NCI-H2171 (cell line): ENCODE measurements at regions not wholly inside any gene's neighbourhood (a gene's known extent, or its start where the extent isn't known, plus 50 kb on each side); places are given as distances from the start of the nearest gene placed in this dataset.
"Not testable (repeated sequence)": the region's sequence is repeated elsewhere in the genome, so short reads cannot be mapped to it uniquely, and the experiment has no call there.

Experiments
- DNase-seq: peaks from one replicate; lab custom pipeline; 2025; lab: John Stamatoyannopoulos, UW

DNA sequence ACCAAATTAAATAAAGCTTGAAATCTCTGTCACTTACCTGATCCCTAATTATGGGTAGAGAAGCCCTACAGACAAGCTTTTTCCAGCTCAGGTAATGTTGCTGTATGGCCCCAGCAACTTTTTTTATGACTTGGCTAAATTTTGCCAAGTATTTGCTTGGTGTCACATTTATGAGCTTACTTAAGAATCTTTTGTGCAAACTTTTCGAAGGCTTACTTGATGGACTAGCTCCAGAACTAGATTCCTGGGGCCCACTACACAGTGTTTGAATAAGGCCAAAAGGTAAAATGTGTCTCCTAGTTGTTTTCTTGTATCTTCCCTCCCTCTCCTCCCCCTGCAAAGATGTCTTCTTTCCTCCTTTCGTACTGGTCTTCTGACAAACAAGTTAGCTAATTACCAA, 257.9 kb downstream of the OSR1 start:
- no peak for DNase-seq

DNA sequence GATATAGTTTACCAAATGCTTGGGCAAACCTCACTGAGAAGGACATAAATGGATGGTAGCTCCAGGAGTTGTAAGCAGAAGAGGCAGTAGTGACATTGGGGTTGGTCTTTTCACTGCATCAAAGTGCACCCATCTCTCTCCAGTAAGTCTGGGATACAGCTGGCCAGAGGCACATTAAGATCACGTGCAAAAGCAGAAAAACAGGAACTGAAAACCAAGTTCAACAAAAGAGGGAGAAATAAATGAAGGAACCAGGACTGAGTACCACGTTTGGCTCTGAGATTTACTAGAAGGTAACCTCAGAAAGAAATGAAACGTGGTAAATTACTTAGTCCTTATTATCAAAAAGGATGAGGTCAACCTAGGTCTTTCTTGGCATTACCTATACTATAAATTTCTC, 259.2 kb downstream of the OSR1 start:
- DNase-seq: no peak

- DNase-seq: no peak
Observed at GRCh38 chr2:19098467-19099160, 259.8 kb downstream of the OSR1 start.

- DNase-seq: not testable (repeated sequence)
Observed at GRCh38 chr2:19089476-19089875, 268.9 kb downstream of the OSR1 start.

DNA sequence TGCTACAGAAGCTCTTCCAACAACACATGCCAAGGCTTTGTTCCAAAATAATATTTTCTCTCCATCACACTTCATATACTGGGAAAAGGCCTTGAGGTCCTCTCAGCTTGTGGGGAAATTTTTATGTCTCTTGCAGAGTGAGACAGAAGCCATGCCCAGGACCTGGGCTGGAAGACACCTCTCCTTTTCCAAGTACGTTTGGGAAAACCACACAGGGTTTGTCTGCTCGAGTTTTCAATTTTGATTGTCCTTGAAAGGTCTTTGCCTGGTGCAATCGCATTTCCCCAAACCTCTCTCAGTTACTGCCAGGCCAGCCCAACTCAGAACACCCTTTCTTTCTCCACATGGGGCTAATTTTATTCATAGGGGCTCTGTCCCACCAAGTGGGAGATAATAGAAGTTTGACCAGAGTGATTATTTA, 272.2 kb downstream of the OSR1 start:
- no peak for DNase-seq

- DNase-seq: no peak
Observed at GRCh38 chr2:19078709-19079108, 279.7 kb downstream of the OSR1 start.

GRCh38 chr2:19073522-19073921, 284.9 kb downstream of the OSR1 start:
- no peak for DNase-seq

GRCh38 chr2:19072161-19072560, 286.3 kb downstream of the OSR1 start:
- no peak for DNase-seq

DNA sequence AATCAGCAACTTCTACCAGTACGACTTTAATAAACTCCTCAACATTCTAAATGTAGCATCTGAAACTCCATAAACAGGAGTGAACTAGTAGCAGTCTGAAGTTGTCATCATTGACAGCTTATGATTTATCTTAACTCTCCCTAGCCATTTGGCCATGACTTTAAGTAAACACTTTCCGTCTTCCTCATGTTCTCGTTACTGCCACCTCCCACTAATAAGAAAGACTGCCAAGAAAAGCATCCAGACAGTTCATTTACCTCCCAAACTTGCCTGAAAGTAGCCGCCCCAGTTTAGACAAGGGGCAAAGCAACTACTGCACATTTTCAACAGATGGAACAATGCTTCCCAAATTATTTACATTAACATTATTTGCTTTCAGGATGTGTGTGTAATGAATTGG, 287.5 kb downstream of the OSR1 start:
- no peak for DNase-seq

GRCh38 chr2:19068206-19068605, 290.2 kb downstream of the OSR1 start:
- DNase-seq: no peak

GRCh38 chr2:19062370-19062769, 296.1 kb downstream of the OSR1 start:
- DNase-seq: no peak

DNA sequence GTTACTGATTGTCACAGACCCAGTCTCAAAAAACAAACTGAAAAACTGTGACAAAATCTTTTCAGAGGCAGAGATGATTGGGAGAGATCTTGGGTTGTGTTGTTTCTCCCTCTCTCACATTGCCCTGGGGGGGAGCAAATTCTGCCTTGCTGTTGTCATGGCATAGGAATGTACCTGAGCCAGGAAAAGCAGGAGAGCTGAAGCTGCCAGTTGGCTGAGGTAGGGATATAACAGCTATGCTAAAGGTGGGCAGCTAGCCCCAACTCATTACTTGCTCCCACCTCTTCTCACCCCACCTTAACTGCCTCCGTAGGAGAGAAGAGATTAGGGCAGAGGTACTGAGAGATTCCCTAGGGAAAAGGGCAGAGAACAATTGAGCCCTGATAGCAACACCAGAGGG, 299.3 kb downstream of the OSR1 start:
- no peak for DNase-seq

GRCh38 chr2:19051203-19051831, 307.1 kb downstream of the OSR1 start:
- no peak for DNase-seq

DNA sequence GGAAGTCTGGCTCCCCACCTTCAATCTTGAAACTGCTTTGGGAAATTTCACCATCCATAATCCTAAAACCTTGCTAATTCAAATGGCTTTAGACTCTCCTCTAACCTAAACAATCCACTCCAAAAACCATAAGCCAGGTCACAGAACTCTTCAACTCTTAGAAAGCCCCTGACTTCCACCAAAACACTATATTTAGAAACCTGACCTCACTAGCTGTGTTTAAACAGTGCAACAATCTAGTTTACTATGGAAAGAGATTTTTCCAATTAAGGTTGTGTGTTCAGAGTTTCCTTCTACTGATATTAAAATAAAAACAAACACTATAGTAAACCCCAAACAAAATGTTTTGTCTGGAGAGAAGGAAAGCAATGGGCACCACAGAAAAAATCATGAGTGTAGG, 308.1 kb downstream of the OSR1 start:
- no peak for DNase-seq

DNA sequence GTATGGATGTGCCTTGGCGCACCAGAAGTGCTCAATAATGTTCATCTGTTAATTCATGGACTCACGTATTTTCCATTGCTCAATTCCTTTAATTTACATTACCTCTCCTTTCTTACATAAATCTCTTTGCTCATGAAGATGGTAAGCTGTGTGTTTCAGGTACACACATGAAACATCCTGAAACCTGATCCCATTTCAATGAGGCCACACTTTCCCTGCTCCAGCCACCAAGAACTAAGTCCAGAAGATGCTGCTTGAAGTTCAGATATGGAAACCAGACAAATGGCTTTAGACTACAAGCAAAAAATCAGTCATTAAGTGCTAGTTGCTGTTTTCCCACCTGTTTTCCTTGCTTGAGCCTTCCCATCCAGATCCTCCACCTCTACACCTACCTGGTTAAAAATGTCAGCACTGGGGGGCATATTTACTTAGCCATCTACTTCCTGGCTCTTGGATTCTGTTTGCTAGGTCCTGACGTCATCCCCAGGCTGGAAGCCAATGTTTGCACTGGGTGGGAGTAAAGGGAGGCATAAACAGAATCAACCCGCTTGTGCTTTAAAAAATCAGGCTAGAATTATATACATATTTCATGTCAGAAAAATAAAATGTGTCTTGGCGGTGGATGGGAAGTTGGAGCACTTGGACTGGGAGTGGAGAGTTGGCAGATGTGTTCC, 309.7 kb downstream of the OSR1 start:
- DNase-seq: no peak

DNA sequence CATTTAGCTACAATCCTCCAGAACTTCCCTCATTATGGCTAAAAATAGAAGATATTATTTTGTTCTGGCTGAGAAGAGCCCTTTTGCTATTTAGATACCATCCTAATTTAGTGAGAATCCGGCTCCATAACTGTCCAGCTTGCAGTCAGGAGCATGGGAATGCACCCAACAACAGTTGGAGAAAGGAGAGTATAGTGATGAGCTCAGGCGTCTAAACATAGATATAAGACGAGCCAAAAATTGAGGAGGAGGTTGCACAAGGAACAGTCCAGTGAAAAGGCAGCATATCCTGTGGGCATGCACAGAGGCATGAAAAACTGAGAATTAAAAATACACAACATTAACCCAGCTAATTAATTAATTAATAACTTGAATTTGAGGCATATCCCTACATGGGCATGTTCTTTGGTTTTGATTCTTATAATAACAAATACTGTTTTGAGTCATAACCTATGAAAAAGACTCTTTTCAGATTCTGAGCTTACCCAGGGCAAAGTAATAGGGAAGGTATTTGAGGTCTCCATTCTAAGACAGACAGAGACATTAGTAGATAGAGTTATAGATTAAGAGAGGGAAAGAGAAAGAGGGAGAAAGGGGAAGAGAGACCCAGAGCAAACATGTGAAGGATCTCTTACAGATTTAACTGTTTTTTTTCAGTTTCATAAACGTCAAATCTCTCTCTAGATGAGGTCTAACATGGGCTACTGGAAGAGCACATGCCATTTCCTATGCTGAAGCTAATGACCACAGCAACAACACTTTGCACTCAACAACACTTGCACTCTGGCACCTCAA, 311.2 kb downstream of the OSR1 start:
- DNase-seq: no peak

DNA sequence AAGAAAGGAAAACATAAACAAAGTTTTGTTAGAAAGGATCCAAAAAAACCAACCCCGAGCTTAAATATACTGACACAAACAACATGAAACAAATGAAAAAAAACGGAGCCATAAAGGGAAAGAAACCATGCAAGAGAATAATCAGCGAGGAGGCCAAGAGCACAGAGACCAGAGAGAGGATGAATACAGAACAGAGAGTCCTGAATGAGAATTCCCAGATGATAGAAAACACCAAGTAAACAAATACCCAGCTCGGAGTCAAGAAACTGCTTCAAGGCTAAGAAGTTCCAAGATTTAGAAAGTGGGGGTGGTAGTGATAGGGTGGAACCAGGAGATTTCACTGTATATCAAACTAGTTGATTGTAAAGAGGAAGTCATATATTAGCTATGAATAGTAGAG, 313.3 kb downstream of the OSR1 start:
- DNase-seq: no peak

GRCh38 chr2:19043893-19044292, 314.5 kb downstream of the OSR1 start:
- DNase-seq: no peak

DNA sequence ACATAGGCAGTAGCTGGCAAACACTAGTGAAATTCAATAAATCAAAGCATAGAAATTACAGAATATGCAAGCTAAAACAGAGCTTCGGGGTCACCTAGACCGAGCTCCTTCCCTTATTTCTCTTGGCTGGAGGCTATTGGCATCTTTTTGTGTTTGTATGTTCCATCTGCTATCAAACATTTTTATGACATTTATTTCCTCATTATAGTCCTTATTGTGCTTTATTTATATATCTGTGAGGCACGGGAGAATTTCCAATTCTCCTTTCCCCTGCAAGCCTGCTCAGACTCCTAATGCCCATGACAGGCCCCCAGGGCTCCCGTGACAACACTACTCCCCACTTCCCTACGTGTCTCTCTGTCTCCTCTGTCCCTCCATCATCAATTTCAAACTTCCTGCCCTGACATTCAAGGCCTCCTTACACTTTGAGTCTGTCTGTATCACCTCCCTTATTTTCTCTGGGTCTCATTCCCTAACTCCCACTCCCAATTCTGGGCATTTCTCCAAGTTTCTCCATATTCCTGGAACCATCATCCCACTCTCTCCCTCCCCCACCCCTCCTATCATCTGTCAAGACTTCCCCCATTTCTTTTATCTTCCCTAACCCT, 316.9 kb downstream of the OSR1 start:
- DNase-seq: no peak

DNA sequence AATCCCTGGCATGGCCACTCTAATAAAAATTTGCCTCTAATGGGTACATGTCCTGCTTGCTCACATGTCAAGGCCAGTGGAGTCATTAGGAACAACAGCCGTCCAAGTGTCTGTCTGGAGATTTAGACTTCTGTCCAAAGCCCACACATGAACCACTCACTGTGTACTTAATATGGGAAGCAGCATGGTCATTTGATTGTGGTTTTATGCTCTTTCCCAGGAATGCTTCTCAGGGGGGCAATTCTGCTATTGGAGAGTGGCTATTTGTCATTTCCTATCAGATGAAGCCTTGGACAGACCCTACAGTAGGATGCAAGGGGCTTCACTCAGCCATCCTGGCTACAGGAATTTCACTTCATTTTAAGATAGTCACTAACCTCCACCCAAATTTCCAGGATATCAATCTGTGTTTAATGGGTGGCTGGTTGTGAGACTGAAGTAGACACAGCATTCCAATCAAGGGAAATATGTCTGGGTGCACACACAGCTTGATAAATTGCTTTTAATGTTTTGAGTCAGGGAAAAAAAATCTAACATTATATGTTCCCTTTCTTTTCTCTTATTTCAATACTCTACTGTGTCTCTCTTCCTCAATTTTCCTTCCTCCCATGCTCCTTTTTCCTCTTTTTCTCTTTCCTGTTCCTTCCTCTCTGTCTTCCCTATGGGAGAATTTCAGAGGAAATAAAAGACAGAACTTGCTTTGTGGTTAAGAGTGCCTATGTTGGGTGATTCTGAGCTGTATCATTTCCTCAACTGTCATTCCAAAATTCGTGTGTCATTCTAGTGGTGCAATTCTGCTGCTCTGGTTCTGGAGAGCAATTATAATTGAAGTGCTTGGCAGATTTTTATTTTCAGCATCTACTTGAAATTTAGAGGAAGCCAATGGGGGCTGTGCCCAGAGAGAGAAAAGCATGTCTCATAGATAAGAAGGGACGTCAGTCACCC, 320.1 kb downstream of the OSR1 start:
- no peak for DNase-seq

GRCh38 chr2:19036091-19036490, 322.3 kb downstream of the OSR1 start:
- DNase-seq: no peak
